ENCODE measurements at regions not wholly inside any gene's neighbourhood (a gene's known extent, or its start where the extent isn't known, plus 50 kb on each side); places are given as distances from the start of the nearest gene placed in this dataset.

DNA sequence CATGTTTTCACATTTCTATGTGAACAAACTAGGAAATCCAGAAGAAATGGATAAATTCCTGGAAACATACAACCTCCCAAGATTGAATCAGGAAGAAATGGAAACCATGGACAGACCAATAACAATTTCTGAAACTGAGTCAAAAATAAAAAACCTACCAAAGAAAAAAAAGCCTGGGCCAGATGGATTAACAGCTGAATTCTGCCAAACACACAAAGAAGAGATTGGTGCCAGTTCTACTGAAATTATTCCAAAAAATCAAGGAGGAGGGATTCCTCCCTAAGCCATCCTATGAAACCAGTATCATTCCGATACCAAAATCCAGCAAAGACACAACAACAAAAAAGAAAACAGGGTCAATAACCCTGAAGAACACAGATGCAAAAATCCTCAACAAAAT is 166.9 kb upstream of the FBXL7 start:
- Mint-ChIP-seq H3K27me3 (no peaks in the 10 kb centered on the region), H3K4me3 (no peak overlapping the region), H3K27ac (no peak overlapping the region), H3K36me3 (no peaks in the 10 kb centered on the region), H3K4me1 (no peaks in the 10 kb centered on the region), H3K9me3 (peaks cover 3% of the 10 kb centered on the region)
- DNase-seq = no peak

DNA sequence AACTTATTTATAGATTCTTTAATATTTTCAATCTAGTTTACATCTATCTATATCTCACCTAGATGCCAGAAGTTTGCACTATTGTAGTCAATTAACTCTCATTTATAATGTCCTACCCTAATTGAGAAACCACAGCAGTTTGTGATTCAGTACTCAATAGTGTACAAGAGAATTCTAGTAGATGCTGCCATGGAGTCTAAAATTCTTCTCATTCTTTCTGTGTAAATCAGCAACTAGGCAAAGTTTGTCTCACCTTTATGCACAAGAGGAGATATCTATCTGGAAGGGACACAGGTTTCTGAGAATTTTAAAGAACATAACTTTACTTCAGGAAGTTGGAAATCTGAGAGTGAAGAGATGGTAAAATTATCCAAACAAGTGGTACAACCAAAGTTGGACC is 173.0 kb upstream of the FBXL7 start:
- DNase-seq = no peak
- Mint-ChIP-seq H3K36me3 (no peaks in the 10 kb centered on the region), H3K27me3 (no peaks in the 10 kb centered on the region), H3K4me1 (no peaks in the 10 kb centered on the region), H3K9me3 (peaks cover 2% of the 10 kb centered on the region), H3K27ac (no peak overlapping the region), H3K4me3 (no peak overlapping the region)

DNA sequence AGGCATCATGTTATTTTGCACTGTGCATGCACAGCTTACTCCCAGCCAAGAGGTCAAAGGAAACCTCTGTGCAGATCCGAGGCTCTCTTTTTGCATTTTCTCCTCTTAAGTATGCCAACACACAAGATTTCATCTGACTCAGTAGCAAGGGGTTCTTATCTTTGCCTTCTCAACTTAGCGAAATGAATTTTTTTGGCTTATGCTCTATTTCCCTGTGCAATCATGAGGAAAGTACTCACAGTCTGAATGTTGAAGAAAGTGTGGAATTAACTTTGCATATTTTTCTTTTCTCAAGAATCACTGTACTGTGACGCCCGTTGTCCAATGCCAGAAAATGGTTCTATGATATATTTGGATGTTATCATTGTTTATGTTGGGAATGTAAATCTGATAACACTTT is 173.5 kb upstream of the FBXL7 start:
- DNase-seq = no peak
- H3K9me3 Mint-ChIP-seq = peaks cover 2% of the 10 kb centered on the region
- no peaks in the 10 kb centered on the region for H3K4me1 Mint-ChIP-seq
- H3K27me3 Mint-ChIP-seq = no peaks in the 10 kb centered on the region
- H3K36me3 Mint-ChIP-seq = no peaks in the 10 kb centered on the region
- no peak overlapping the region for H3K27ac Mint-ChIP-seq
- no peak overlapping the region for H3K4me3 Mint-ChIP-seq

DNA sequence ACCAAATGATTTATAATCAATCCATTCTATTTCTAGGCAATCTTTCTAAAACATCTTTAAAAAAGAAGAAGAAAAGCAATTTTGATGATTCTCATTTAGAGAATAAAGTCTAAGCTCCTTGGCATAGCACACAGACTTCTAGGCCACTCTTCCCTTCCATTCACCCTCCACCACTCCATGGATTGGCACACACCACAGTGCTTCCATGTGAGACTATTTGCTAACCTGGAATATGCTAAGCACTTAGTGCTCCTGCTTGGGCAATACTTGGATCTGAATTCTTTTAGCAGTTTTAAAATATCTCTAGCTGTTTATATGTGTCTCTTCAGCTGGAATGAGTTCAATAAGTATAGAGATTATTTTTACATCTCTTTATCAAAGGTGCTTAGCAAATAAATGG is 177.6 kb upstream of the FBXL7 start:
- Mint-ChIP-seq H3K27me3 (no peaks in the 10 kb centered on the region), H3K36me3 (no peaks in the 10 kb centered on the region), H3K9me3 (peaks cover 2% of the 10 kb centered on the region), H3K4me3 (no peak overlapping the region), H3K27ac (no peak overlapping the region), H3K4me1 (no peaks in the 10 kb centered on the region)
- DNase-seq = no peak

DNA sequence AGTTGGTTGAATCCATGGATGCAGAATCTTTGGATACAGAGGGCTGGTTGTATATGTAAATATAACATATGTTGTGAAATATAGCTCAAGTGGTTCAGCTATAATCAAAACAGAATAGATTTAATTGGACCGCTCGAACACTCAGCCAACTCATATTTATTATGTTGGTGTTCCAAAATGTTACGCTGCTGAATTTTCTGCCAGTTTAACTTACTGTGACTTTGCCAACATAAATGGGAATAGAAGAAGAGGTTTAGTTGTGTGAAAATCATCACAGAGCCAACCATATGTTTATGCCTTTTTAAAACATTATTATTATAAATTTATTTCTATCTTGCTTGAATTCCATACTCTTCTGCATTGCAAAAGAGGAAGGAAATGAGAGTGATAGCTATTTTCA is 178.2 kb upstream of the FBXL7 start:
- Mint-ChIP-seq H3K36me3 (no peaks in the 10 kb centered on the region), H3K27me3 (no peaks in the 10 kb centered on the region), H3K4me3 (no peak overlapping the region), H3K27ac (no peak overlapping the region), H3K9me3 (peaks cover 2% of the 10 kb centered on the region), H3K4me1 (no peaks in the 10 kb centered on the region)
- DNase-seq = no peak

DNA sequence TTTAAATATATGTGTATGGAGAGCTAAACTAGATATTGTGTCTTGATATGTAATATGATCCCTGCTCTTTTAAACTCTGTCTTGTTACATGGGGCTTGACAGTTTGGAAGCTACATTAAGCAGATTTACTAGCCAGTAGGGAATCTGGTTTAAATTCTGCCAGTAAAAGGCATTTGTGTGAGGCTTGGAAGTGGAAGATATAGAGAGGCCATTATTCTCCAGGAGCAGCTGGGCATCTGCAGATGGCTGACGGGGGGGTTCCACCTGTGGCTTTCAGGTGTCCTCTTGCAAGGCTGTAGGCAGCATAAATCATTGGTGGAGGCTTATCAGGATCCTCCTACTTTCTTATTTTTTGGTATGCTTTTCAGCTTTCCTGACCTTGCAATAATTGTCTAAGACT is 179.1 kb upstream of the FBXL7 start:
- Mint-ChIP-seq H3K4me1 (no peaks in the 10 kb centered on the region), H3K9me3 (peaks cover 2% of the 10 kb centered on the region), H3K27ac (no peak overlapping the region)

DNA sequence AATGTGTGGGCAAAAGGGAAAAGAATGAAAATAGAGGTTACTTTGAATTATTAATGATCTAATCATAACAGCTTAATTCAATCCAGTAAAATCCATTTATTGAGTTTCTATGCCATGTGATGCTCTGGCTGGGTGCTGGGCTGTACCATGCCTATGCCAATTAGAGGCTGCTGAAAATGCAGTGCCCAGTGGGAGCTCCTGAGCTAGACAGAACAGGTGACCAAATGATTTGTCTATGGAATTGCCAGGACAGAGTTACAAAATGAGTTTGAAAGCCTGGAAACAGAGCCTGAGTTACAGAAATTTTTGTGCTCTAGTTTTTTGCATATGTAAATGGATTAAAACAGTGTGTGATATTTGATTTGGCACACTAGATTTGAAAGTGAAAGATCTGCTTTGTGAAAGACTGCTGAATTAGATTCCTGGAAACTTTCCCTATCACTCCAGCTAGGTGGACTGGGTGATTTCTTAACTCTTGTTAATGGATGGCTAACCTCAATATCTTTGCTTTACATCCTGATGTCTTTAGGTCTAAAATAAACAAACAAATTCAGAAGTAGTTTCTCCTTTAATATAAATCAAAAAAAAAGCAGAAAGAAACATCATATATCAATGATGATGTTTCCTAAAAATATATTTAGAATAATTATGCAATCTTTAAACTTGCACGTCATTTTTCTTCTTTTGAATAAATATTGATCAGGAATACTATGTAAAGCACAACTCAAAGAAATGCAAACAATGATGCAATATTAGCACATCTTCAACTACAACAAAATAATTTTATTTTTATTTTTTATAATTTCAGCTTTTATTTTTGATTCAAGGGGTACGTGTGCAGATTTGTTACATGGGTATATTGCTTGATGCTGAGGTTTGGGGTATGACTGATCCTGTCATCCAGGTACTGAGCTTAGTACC is 194.8 kb upstream of the FBXL7 start:
- H3K27me3 Mint-ChIP-seq = no peaks in the 10 kb centered on the region
- no peak overlapping the region for H3K27ac Mint-ChIP-seq
- H3K4me1 Mint-ChIP-seq = no peaks in the 10 kb centered on the region
- peaks cover 3% of the 10 kb centered on the region for H3K9me3 Mint-ChIP-seq
- H3K4me3 Mint-ChIP-seq = no peak overlapping the region
- no peaks in the 10 kb centered on the region for H3K36me3 Mint-ChIP-seq
- no peak for DNase-seq

More for the DNA sequence above, 179.1 kb upstream of the FBXL7 start:
- no peaks in the 10 kb centered on the region for H3K27me3 Mint-ChIP-seq
- no peak for DNase-seq
- H3K4me3 Mint-ChIP-seq = no peak overlapping the region
- H3K36me3 Mint-ChIP-seq = no peaks in the 10 kb centered on the region

DNA sequence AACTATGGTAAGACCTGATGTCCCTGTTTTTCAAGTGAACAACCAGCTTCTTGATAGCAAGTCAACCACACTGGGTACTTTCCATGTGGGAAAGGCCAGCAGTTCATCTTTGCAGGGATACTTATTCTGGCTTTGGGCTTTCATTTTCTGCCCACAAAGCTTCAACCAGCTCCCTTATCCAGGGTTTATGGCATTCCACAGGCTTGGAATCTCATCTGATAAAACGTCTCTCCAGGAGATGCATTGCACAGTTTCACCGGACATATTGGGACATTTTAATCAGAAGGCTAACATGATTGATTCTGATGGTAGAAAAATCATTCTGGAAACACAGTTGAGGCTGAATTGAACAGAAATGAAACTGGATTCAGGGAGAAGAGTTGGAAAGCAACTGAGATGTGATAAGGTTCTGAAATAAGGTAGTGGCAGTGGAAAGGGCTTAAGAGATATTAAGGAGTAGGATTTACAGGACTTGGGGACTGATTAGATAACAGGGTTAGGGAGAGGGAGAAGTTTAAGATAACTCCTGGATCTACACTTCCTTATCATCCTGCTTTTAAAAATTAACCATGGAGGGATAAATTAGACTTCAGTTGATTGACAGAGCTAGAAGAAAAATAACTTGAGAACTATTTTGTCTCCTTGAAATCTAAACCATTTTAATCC is 195.8 kb upstream of the FBXL7 start:
- Mint-ChIP-seq H3K4me1 (no peaks in the 10 kb centered on the region), H3K27ac (no peak overlapping the region), H3K9me3 (peaks cover 3% of the 10 kb centered on the region), H3K4me3 (no peak overlapping the region), H3K27me3 (no peaks in the 10 kb centered on the region), H3K36me3 (no peaks in the 10 kb centered on the region)
- DNase-seq = no peak

DNA sequence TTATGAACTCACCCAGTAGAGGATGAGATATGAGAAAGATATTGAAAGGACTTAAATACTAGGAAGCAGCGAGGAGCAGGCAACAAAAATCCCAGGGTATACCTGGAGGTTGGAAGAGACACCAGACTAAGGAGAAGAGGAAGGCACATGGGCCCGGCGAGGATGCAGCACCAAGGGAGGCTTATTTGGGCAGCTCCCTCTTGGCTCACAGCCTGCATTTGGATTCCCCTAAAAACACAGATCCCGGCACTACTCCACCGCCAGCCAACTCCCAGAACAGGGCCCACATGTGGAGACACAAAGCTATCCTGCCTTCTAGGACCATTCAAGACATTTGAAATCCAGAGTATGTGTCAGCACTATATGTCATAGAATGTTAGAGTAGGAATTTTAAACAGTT is 199.8 kb upstream of the FBXL7 start:
- H3K27ac Mint-ChIP-seq = no peak overlapping the region

DNA sequence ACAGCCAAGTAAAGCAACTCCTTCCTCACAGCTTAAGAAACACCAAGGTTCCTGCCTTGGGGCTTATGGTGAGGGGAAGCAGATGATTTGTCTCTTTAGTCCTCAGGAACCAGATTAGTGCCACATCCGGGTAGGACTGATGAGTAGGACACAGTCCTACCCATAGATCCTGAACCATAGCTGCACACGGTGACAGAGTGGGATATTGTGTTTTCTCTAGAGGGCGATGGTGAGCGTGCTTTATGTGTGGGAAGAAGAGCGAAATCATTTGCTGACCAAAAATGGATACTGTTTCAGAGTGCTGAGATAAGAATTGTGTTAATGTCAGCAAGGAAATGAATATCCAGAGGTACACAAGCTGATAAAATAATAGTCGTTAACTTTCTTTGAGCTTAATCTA is 209.0 kb upstream of the FBXL7 start:
- no peak for DNase-seq
- Mint-ChIP-seq H3K4me3 (no peak overlapping the region), H3K36me3 (no peaks in the 10 kb centered on the region), H3K27me3 (no peaks in the 10 kb centered on the region), H3K9me3 (peaks cover 8% of the 10 kb centered on the region), H3K4me1 (no peaks in the 10 kb centered on the region), H3K27ac (no peak overlapping the region)

More for the DNA sequence above, 199.8 kb upstream of the FBXL7 start:
- no peaks in the 10 kb centered on the region for H3K4me1 Mint-ChIP-seq
- H3K9me3 Mint-ChIP-seq = peaks cover 1% of the 10 kb centered on the region
- no peak overlapping the region for H3K4me3 Mint-ChIP-seq
- H3K36me3 Mint-ChIP-seq = no peaks in the 10 kb centered on the region
- no peaks in the 10 kb centered on the region for H3K27me3 Mint-ChIP-seq
- DNase-seq = no peak

DNA sequence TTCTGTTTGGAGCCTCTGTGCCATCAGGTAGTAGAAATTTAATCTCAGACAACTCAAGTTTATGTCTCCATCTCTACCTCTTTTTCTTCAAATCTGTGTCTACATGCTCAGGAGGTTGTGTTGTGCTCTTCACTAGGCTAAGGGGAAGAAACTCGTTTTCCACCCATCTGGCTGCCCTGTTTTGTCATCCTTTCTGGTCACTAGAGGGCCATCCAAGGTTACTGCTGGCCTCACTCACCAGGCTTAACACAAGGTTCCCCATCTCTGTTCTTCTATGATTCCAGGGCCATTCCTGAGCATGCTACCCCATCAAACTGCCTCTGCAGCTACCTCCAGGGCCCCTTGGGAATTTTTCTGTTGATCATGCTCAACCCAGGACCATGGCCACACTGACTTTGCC is 213.3 kb upstream of the FBXL7 start:
- Mint-ChIP-seq H3K27ac (no peak overlapping the region), H3K4me1 (no peaks in the 10 kb centered on the region), H3K36me3 (no peaks in the 10 kb centered on the region), H3K9me3 (peaks cover 3% of the 10 kb centered on the region), H3K4me3 (no peak overlapping the region), H3K27me3 (no peaks in the 10 kb centered on the region)
- DNase-seq = no peak

DNA sequence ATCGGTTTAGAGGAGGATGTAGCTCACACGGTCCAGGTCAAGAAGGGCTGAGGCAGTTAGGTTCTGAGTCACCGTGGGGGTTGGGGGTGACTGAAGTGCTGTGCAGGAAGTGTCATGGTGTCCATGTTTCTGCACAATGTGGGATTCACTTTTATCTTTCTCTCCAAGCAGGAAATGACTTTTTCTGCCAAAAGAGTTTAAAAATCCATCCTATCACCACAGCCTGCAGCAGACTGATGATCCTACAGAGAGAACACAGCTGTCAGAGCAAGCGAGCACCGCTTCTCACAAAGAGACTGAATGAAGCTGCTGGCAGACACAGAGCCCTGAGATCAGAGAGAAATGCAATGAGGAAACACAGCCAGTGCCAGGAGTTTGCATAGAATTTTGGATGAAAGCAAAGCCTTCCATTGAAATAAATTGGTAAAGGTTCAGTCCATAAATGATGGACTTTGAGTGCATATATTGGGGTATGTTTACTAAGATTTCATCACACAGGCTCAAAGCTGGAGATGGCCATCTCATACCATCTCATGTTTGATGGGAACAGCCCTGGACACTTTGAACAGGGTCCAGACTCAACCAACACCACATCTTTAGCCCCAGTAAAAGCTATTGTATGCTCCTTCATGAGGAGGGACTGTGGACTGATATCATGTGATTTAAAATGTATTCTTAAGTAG is 213.9 kb upstream of the FBXL7 start:
- peaks cover 5% of the 10 kb centered on the region for H3K9me3 Mint-ChIP-seq
- no peak for DNase-seq
- no peaks in the 10 kb centered on the region for H3K4me1 Mint-ChIP-seq
- H3K27ac Mint-ChIP-seq = no peak overlapping the region
- H3K36me3 Mint-ChIP-seq = no peaks in the 10 kb centered on the region
- H3K27me3 Mint-ChIP-seq = no peaks in the 10 kb centered on the region
- H3K4me3 Mint-ChIP-seq = no peak overlapping the region

DNA sequence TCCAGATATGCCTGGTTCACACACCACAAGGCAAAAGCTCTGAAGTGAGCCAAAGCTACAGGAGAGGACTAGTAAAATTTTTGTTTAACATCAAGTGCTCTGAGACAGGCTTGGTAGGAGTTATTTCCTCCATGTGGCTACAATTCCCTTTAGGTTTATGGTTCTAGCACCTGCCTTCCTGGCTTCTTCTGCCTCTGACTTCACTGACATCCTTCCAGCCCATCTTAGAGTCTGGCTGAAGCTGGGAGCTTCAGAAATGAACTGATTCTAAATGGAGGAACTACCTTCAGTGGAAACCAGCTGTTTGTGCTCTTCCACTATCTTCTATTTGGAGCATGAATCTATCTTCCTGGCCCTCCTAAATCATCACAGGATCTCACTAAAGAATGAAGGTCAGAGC is 215.3 kb upstream of the FBXL7 start:
- Mint-ChIP-seq H3K36me3 (no peaks in the 10 kb centered on the region), H3K27ac (no peak overlapping the region), H3K27me3 (no peaks in the 10 kb centered on the region), H3K9me3 (peaks cover 6% of the 10 kb centered on the region), H3K4me3 (no peak overlapping the region), H3K4me1 (no peaks in the 10 kb centered on the region)
- no peak for DNase-seq

DNA sequence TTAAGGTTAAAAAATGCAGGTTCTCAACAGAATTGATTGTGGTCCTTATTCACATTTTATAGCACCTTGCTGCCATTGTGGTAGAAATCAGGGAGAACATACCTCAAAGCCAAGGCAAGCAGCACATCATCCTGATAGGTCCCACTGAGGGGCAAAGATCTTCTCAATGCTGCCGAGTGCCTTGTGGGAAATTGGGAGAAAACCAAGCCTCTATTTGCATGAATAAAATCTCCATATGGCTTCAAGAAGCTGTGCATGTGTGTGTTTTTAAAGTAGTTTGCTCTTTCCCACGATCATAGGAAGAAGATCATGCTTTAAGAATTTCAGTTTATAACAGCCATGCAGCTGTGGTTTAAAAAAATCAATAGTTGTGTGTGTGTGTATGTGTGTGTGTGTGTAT is 216.9 kb upstream of the FBXL7 start:
- H3K36me3 Mint-ChIP-seq = no peaks in the 10 kb centered on the region
- no peaks in the 10 kb centered on the region for H3K4me1 Mint-ChIP-seq
- H3K9me3 Mint-ChIP-seq = peaks cover 10% of the 10 kb centered on the region
- no peak for DNase-seq
- no peak overlapping the region for H3K27ac Mint-ChIP-seq
- no peak overlapping the region for H3K4me3 Mint-ChIP-seq
- no peaks in the 10 kb centered on the region for H3K27me3 Mint-ChIP-seq

DNA sequence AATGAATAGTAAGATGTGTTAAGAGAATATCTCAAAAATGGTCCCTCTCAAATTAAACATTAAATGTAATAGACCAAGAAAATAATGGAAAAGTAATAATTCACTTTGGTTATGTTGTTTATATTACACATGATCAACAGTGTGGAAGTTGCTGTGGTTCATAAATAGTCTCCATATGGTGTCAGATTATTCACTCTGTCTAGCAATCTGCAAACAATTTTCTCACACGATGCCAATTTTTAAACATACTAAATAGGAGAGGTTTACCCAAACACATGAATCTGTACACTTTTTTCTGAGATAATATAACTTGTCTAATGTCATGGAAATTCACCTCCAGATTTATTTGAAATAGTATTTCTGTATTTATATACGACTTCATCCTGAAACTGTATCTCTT is 217.4 kb upstream of the FBXL7 start:
- Mint-ChIP-seq H3K4me1 (no peaks in the 10 kb centered on the region), H3K9me3 (peaks cover 12% of the 10 kb centered on the region), H3K27ac (no peak overlapping the region), H3K27me3 (no peaks in the 10 kb centered on the region), H3K36me3 (no peaks in the 10 kb centered on the region), H3K4me3 (no peak overlapping the region)
- no peak for DNase-seq

Measured in activated naive CD8-positive, alpha-beta T cell treated with anti-CD3 and anti-CD28 coated beads for 36 hours (primary cell).